Limb (tissue), 2 donors: ENCODE measurements at regions not wholly inside any gene's neighbourhood (a gene's known extent, or its start where the extent isn't known, plus 50 kb on each side); places are given as distances from the start of the nearest gene placed in this dataset.

Experiments
- DNase-seq, 2 donors: peaks; one replicate each; pipeline ENCODE4 v3.0.0-alpha.2; 2016; ENCODE audit errors: extremely low spot score in 2 of 2

DNA sequence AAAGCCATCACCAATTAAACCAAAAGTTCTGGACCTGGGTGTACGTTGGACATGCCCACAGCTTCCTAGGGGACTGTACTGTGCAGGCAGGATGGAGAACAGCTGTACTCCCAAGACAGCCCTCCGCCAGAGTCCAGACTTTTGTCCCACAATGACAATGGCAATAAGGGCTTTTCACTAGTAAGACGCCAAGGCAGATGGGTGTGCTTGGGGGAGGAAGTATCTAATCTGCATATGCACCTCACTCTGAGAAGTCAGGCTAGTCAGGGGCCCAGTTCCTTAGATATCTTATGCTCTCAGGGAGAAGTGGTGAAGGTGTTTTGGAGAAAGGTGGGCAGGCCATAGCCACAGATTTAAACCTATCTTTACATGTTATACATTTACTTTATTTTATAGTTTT lies 85.1 kb upstream of the USP47 start:
- no peak for DNase-seq

DNA sequence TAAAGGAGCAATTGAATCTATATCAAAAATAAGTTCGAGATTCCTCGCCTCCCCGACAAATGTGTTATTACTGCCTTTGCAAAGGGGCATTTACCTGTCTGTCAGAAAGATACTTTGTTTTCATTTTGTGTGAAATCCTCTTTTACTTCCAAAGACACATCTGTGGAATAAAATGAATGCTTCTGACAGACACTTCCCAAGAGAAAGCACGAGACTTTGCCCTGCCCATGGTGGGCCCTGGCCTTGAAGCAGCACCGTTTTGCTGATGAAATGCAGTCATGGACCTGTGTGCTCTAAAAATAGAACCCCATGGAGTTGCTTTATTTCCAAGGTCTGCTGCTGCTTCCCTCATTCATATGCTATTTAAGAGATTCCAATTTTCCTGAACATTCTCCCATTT lies 85.9 kb upstream of the USP47 start:
- DNase-seq: no peak

DNA sequence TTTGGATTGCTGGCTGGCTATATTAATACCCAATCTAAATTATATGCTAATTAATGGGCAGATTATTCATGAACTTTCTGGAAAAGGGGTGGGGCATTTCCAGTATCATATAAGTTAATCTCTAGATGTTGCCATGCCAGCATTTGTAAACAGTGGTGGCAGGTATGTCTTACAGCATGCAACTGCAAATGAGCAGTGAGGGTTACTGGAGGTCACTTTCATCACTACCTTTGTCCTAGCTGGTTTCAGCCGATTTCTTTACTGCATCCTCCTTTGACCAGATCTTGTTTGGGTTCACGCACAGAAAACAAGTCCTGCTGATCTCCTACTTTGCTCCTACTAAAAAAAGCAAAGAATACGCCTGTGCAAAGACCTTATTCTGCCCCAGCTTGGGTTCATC lies 89.1 kb upstream of the USP47 start:
- DNase-seq: no peak

DNA sequence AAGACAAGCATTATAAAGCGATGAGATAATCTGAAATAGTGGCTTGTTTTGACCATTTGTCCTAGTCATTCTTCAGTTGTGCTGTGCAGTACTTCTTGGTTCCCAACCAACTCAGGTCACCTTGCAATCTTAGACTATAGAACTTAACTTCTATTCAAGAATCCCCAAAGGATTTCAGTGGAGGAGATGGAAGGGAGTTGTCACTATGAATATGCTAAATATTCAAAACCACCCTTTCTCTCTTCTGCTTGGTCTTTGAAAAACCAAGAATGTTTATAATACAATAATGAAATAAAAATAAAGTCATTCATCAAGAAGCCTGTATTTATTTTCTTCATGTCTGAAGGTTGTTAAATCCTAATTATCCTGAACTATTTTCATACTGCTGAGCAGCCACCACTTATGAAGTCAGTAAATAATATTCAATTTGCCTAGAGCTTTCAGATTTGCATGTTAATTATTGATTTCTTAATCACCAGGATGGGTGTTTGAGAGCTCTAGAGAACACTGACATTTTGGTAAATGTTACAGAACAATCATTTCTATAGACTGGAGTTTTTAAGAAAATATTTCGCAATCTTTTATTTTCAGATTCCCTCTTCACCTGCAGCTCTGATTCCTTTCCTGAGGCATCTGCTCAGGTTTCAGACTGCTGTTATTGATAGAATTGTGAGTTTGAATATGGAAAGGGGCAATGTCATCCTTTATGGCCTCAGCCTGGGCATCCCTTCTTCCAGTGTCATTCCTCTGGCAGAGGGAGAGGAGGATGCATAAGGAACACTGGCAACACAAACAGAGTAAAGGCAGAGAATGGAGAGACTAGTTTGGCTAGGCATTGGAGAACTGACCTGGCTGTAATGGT lies 91.5 kb upstream of the USP47 start:
- DNase-seq: no peak

DNA sequence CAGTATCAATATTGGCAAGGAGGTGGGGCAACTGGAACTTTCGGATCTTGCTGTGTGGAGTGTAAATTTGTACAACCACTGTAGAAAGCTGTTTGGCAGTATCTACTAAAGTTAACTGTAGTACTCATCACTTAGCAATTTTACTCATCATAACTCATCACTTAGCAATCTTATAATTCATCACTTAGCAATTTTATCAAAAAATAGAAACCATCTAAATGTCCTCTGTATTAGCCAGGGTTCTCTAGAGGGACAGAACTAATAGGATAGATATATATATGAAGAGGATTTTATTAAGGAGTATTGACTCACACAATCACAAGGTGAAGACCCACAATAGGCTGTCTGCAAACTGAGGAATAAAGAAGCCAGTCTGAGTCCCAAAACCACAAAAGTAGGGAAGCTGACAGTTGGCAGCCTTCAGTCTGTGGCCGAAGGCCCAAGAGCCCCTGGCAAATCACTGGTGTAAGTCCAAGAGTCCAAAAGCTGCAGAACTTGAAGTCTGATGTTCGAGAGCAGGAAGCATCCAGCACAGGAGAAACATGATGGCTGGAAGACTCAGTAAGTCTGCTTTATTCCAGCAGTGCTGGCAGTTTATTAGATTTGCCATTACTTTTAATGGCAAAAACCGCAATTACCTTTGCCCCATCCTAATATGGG lies 92.9 kb upstream of the USP47 start:
- DNase-seq: no peak

DNA sequence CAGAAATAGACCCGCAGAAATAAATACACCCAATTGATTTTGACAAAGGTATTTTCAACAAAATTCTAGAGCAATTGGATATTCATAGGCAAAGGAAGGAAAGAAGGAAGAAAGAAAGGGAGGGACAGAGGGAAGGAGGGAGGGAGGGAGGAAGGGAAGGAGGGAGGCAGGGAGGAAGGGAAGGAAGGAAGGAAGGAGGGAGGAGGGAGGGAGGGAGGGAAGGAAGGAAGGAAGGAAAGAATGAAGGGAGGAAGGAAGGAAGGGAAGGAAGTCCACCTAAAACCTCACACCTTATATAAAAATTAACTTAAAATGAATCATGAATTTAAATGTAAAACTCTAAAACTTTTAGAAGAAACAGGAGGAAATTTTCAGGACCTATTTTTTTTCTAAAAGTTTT lies 94.2 kb upstream of the USP47 start:
- no peak for DNase-seq

DNA sequence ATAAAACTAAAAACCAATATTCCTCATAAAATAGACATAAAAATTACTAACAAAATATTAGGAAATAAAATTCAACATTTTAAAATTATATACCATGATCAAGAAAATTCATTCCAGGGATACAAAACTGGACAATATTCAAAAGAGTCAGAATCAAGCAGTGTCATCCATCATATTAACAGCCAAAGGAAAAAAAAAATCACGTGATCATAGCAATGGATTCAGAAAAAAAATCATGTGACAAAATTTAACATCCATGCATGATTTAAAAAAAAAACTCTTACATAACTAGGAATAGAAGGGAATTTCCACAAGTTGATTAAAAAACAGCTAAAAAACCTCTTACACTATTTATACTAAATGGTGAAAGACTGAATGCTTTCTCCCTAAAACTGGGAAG lies 95.3 kb upstream of the USP47 start:
- DNase-seq: no peak

DNA sequence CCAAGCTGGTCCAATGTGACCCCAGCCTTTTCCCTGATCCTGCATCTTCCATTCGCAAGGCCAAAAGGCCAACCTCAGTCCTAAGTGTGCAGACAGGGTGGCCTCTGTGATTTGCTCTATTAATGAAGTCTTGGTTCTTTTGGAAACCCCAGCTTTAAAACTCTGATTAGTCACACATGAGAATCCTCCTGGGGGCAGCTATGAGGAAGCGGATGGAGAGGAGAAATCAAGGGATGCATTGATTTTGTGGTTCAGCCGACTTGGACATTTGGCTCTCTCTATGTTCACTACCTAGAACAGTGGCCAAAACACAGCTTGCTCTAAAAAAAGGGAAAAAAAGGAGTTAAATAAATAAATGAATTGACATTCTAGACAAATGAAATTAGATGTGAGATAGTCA lies 98.6 kb upstream of the USP47 start:
- no peak for DNase-seq

DNA sequence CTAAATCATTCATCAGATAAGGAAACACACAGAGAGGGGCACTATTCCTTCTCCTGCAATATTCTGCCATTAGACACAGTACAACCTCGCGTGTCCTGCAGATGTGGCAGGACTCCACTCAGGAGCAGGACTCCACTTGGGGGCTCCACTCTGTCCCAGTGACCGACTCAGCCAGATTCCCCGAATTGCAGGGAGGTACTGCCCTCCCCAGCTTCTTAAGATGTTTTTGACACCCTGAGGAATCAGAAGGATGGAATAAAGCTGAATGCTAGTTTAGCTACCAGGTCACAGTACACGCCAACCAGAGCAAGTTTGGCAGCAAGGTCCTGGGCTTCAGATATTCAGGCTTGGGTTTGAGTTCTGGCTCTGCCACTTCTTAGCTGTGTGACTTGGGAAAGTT lies 99.3 kb upstream of the USP47 start:
- DNase-seq: no peak

DNA sequence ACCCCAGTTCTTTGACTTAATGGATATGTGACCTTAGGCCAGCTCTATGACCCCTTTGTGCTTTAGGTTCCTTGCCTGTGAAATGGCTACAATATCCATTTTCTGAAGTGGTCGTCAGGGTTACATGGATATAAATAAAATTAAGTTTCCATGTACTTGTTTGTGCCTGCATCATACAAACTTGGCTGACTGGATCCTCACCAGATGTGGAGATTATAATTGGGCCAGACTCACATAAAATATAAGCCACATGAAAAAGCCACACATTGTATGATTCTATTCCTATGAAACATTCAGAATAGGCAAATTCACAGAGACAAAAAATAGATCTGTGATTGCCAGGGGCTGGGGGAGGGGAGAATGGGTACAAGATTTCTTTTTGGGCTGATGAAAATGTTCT lies 100.9 kb upstream of the USP47 start:
- DNase-seq: no peak

DNA sequence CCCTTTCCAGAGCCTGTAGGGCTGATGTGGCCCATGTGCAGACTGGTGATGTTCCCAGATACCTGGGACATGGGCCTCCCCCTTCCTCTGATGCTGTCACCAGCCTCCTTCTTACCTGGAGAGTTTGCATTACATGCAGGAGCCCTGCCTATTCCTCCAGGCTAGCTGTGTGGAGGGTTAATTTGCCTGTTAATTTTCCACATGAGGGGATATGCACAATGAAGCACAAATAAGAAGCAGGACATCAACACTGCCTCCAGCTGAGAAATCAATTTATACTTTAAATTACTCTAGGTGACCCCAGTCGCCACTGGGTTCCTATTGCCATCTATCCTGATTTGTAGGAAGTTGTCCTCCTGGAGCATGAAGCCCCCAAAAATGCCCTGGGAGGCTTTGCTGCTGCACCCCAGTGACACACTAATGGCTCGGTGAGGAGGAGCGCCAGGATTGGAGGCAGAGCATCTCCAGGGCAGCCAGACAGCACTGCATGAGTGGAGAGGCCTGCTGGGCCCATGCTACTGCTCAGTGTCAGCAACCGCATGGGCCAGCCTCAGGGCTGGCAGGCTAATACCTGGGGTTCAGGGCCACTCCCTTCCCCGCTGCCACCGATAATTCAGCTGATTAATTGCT lies 101.6 kb upstream of the USP47 start:
- no peak for DNase-seq

DNA sequence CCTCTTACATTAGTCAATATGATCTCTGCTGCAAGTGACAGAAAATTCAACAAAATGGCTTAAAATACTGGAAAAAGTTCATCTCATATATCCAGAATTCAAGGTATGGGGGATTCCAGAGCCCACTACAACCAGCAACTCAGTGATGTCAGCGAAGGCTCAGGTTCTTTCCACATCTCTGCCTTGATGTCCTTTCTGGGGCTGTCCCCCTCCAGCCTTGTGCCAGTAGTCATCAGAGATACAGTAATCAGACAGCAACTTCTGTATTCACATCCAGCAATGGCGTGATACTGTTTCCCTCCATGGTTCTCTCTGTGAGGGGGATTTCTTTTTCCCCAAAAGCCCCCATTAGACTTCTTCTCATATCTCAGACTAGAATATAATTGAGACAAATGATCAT lies 103.4 kb upstream of the USP47 start:
- DNase-seq: no peak

DNA sequence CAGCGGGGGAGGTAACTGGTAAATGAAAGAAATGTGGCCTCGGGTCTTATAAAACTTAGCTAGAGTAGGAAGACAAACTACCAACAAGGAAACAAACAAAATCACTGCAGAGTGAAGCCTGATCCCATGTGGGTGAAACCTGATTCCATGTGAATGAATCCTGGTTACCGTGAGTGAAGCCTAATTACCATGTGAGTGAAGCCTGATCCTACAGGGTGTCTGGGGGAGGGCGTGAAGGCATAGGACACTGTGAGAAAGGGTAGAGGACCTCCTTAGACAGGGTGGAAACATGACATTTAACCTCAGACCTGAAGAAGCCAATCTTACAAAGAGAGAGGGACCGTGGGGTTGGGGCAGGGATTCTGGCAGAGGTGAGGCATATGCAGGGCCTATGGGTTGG lies 106.2 kb upstream of the USP47 start:
- DNase-seq: no peak

DNA sequence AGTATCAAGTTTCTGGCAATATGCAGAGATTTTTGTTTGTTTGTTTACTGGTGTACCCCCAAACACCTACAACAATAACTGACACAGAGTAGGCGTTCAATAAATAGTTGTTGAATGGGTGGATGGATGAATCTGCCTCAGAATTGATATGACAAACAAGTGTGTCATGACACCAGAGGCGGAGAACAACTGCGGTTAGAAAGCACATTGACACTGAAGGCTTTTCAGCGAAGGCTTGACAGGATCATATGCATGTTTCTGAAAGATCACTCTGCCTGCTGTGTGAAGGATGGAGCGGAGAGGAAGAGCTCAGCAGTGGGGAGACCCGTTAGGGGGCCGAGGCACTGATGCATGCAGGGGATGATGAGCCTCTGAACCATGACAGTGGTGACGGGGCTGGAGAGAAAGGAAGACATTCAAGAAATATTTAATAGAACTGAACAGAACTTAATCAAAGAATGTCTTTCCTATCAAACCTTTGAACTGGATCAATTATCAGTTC lies 108.5 kb upstream of the USP47 start:
- DNase-seq: no peak

DNA sequence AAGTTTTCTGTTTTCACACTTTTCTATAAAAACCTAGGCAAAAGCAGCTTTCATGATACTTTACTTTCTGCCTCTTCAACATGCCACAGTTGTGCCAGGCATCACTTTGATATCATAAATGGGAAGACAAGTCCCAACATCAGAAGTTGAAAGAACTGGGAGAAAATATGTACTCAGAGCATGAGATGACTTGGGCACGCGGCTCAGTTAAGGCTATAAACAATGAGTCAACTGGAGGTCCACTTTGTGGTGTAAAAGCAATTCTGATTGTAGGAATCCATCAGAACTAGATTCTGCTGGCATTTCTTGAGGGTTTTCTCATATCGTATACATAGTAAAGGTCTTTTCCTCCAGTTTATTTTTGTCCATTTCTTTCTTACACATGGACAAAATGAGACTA lies 109.7 kb upstream of the USP47 start:
- no peak for DNase-seq

DNA sequence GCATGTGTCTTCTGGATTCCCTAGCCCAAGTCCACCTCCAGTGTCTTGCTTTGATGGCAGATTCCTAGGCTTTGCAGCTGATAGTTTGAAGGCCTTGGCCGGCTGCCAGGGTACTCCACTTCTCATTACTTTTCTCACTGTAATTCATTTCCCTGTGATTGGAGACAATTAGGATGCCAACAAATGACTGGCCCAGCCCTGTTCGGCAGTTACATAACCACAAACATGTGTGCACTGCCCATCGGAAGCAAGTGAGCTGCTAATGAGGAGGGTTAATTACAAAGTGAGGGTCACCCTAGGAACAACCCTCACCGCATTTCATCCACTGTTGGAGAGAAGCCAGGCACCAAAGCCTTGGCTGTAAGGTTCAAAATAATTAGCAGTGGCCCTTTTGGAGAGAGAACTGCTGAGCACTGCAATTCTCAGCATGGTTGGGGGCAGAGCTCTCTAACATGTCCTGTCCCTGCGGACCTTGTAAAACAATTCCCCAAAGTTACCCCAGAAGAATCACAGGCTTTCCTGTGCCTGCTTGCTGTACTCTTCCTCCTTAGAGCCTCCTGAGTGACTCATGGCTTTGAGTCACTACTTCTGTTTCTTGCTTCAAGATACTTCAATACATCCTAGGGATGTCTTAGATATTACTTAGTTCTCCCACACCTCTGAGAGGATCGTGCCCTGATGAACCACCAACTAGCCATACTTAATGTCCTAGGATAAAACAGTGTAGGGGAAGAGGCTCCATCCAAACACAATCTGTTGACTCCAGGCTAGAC lies 109.7 kb upstream of the GALNT18 start:
- DNase-seq: peak in 1 of 2 donors; percentile 40

DNA sequence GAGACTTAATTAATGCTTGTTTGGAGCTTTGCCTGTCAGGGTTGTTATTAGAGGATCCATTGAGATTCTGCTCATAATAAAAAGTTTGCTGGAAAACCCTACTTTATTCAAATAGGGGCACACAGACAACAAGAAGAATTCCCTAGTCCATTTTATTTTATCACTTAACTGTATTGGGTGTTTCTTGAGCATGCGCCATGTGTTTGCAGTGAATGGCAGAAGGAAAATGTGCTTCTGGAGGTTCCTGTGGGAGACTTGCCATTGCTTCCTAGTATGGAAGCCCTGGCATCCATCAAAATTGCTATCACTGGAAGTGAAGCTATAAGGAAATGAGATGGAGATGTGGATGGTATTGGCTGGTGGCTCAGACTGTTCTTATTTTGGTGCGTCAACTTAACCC lies 106.6 kb upstream of the GALNT18 start:
- no peak for DNase-seq

DNA sequence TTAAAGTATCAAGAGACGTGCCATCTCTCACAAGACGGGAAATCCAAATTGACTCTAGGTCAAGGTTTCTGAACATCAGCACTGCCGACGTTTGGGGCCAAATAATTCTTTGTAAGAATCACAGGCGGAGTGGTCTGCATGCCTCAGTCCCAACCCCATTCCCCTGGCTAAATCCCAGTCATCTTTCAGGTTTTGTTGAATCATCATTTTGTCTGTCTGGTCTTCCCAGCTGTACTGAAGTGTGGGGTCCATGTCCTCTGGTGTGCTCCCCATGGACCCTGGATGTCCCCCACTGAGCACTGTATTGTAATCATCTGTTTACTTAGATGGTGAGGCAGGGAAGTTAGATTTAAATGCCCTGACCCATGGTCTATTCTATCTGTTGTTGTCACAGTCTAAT lies 103.6 kb upstream of the GALNT18 start:
- no peak for DNase-seq

DNA sequence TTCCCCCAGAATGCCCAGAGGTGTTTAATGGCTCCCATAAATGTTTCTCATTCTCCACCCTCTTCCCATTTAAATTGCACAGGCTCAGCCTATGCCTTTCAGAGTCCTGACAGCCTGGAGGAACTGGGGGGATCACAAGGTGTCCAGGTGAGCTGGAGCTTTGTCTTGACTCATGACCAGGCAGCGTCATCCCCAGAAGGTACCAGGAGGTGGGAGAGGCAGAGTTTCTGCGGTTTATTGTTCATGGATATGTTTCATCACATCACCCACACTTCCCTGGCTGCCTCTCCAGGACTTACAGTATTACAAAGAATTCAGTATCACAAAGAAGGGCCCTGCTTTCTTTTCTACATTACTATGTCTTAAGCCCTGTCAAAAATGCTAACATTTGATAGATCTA lies 103.2 kb upstream of the GALNT18 start:
- no peak for DNase-seq

DNA sequence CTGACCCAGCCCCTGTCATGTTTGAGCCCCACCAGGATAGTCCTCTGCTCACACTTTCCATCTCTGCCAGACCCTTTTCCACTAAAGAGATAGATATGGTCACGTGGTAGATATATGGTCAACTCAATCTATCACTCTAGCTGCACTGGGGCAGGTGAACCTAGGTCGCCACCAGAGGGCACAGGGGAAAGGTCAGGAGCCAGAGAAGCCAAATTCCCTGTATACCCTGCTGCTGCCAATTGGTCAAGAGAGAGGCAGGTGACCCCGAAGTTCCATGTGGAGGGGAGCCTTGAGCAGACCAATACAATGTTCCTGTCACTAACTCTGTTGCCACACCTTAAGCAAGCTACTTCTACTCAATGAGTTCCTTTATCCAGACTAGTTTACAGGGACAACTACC lies 101.1 kb upstream of the GALNT18 start:
- no peak for DNase-seq

DNA sequence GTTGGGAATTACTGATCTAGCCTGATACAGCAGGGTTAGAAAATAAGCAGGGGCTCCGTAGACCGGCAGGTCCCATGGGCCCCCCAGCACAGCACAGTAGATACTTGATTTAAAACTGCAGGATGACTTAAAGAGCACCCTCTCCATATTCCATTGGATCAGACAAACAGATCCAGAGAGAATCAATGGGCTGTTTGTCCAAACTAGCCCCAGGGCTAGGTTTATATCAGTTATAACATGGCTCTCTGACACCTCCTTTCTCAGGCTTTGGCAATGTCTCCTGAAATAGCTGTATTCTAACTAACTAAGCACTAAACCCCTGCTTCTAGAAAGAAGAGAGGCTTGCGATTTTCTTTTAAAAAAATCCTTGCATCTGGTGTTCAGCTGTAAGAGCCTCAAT lies 100.4 kb upstream of the GALNT18 start:
- DNase-seq: no peak

DNA sequence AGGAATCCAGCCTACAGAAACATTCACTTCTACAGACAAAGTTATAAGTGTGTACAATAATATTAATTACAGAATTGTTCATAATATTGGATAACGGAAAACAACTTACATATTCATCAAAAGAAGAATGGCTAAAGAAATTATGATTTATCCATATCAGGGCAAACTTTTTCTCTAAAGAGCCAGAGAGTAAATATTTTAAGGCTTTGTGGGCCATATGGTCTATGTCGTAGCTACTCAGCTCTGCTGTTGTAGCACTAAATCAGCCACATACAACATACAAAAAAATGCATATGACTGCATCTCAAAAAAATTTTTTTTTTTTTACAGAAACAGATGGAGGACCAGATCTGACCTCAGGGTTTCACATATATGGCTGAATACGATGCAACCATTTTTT lies 96.7 kb upstream of the GALNT18 start:
- no peak for DNase-seq
